Left ventricle myocardium inferior (tissue), 1 donor: ENCODE measurements at regions not wholly inside any gene's neighbourhood (a gene's known extent, or its start where the extent isn't known, plus 50 kb on each side); places are given as distances from the start of the nearest gene placed in this dataset.

ENCODE experiments used
- DNase-seq: peaks from one replicate; pipeline ENCODE4 v3.0.0-alpha.2; 2020
- H3K27ac ChIP-seq: fragments of 200-600 bp; replicated peaks from 2 replicates; pipeline ENCODE4 v1.8.0; 2021
- H3K27me3 ChIP-seq: fragments of 200-600 bp; 2 replicates; pipeline ENCODE4 v1.8.0; 2021; ENCODE audit warnings: low read depth
- H3K36me3 ChIP-seq: fragments of 200-600 bp; 2 replicates; pipeline ENCODE4 v1.8.0; 2021
- H3K4me1 ChIP-seq: fragments of 200-600 bp; 2 replicates; pipeline ENCODE4 v1.8.0; 2021
- H3K4me3 ChIP-seq: fragments of 200-600 bp; 2 replicates; pipeline ENCODE4 v1.8.0; 2021; ENCODE audit warnings: mild to moderate bottlenecking, moderate library complexity
- H3K9me3 ChIP-seq: fragments of 200-600 bp; replicated peaks from 2 replicates; pipeline ENCODE4 v1.8.0; 2021
- intact Hi-C: fragments of 100-400 bp; cut with micrococcal nuclease; formaldehyde crosslinking; loops from one replicate; pipeline ENCODE4 v1.11.0; 2022
- TF ChIP-seq, protein P1 (sequence below): fragments of 200-600 bp; IDR thresholded peaks from 2 replicates; pipeline ENCODE4 v1.8.0; 2021; ENCODE audit warnings: antibody characterized with exemption, mild to moderate bottlenecking, borderline replicate concordance
- donor health status: DM: no; HTN: yes; CAD: no; lungs with severe emphysema.

DNA sequence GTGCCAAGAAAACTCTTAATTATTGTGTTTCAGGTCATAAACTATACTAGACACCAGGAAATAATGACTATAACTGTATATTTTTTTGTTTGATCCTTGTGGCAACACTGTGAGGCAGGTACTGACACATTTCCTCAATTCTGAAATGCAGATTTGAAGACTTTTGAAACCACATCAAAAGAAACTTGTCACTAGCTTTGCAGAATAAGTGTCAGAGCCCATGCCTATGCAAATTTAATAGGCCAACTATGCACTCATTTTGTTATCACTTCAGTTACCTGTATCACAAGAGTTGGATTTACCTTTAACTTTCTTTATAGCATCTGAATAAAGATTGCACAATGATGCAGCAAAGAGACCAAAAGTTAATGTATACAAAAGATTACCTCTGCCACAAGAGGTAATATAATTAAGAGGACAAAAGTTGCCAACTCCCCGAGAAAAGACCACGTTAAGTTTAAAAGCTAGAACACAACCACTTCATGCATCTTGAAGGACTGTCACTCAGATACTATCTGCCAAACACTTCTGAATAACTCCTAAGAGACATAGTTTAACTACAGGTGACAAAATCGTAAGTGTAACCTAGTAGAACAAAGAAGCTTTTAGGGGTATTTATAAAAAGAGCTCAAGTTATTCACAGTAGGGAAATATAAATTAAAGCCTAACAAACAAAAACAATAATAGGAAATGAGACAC, 80.5 kb downstream of the ELAPOR2 start:
- DNase-seq, result no peak
- intact Hi-C loops, result no loop called here
- H3K27me3 ChIP-seq, result no peaks in the 10 kb centered on the region
- H3K27ac ChIP-seq, result no peak overlapping the region
- no peaks in the 10 kb centered on the region for H3K36me3 ChIP-seq
- no peak overlapping the region for H3K4me3 ChIP-seq
- H3K4me1 ChIP-seq, result peaks cover 4% of the 10 kb centered on the region
- TF ChIP-seq, protein P1, sequence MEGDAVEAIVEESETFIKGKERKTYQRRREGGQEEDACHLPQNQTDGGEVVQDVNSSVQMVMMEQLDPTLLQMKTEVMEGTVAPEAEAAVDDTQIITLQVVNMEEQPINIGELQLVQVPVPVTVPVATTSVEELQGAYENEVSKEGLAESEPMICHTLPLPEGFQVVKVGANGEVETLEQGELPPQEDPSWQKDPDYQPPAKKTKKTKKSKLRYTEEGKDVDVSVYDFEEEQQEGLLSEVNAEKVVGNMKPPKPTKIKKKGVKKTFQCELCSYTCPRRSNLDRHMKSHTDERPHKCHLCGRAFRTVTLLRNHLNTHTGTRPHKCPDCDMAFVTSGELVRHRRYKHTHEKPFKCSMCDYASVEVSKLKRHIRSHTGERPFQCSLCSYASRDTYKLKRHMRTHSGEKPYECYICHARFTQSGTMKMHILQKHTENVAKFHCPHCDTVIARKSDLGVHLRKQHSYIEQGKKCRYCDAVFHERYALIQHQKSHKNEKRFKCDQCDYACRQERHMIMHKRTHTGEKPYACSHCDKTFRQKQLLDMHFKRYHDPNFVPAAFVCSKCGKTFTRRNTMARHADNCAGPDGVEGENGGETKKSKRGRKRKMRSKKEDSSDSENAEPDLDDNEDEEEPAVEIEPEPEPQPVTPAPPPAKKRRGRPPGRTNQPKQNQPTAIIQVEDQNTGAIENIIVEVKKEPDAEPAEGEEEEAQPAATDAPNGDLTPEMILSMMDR, result no peak
- H3K9me3 ChIP-seq, result peaks cover 12% of the 10 kb centered on the region

DNA sequence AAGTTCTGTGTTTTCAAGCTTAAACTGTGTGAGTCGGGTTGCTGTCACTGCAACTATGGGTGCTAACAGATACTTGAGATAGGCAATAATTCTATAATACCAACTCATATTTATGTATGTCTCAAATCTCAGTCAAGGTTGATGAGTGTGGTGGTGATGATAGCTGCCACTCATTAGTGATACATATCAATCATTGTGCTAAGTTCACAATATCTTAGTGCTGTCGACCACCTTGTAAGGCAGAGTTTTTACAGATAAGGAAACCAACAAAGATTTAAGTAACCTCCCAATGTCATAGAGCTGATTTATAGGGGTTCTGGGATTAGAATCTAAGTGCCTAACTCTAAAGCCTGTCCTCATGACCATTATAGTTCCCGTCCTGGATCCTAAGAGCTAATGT, 82.5 kb downstream of the ELAPOR2 start:
- no peak overlapping the region for H3K4me3 ChIP-seq
- H3K27me3 ChIP-seq, result no peaks in the 10 kb centered on the region
- no peak for DNase-seq
- H3K27ac ChIP-seq, result no peak overlapping the region
- TF ChIP-seq, protein P1, result no peak
- H3K36me3 ChIP-seq, result no peaks in the 10 kb centered on the region
- peaks cover 8% of the 10 kb centered on the region for H3K4me1 ChIP-seq
- H3K9me3 ChIP-seq, result no peaks in the 10 kb centered on the region
- intact Hi-C loops, result no loop called here

DNA sequence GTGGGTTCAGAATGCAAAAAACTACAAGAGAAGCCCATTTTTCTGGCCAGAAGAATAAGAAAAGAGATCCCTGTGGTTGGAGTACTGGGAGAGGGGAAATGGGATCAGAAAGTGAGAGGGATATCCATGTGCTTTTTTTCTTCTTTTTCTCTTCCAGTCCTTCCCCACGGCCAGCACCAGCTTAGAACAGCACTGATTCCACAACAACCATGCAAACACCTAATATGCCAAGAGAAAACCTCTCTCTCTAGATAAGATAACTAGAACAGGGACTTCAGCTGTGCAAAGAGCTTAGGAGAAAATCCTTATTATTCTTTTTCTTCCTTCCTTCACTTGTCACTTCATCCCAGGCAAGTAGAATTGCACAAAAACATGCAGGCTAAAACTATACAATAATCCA, 83.5 kb downstream of the ELAPOR2 start:
- peaks cover 8% of the 10 kb centered on the region for H3K4me1 ChIP-seq
- no peaks in the 10 kb centered on the region for H3K27me3 ChIP-seq
- no peak overlapping the region for H3K4me3 ChIP-seq
- no peak overlapping the region for H3K27ac ChIP-seq
- no peaks in the 10 kb centered on the region for H3K36me3 ChIP-seq
- H3K9me3 ChIP-seq, result no peaks in the 10 kb centered on the region
- TF ChIP-seq, protein P1, result no peak
- DNase-seq, result no peak
- intact Hi-C loops, result no loop called here

DNA sequence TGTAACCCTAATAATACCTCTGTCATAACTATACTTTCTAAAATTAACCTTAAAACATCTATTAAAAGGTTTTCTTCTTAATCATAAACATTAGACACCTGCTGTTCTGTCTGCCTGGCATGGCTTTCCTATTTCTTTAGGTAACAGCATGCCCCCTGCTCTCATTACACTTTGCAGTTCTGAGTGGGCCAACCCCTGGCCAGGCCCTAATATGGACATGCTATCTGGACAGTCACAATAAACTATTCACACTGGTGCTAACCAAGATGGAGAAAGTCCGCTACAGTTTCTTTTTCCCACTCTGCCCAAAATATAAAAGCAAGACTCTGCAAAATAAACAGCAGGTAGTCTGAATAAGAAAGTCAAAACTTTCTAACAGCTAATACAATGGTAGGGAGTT, 84.0 kb downstream of the ELAPOR2 start:
- Histone ChIP-seq H3K9me3 (no peaks in the 10 kb centered on the region), H3K27ac (no peak overlapping the region), H3K4me1 (peaks cover 8% of the 10 kb centered on the region), H3K4me3 (no peak overlapping the region), H3K27me3 (no peaks in the 10 kb centered on the region), H3K36me3 (no peaks in the 10 kb centered on the region)
- TF ChIP-seq, protein P1, result no peak
- DNase-seq, result no peak
- intact Hi-C loops, result no loop called here

DNA sequence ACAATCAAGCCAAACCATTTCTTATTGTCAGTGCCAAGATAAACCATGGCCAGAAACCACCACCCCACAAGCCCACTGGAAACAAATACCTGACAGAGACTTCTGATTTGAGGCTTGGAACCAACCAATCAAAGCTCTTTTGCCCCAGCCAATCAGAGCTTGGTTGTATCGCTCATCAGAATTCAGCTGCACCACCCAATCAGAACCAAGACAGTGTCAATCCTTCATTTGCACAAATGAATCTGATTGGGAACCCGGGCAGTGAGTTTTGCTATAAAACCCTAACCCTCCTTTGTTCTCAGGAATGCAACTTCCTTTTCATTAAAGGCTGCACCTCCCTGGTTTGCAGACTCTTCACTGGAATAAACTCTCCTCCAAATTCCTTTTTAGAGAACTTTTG, 87.4 kb downstream of the ELAPOR2 start:
- intact Hi-C loops, result no loop called here
- DNase-seq, result no peak
- Histone ChIP-seq H3K9me3 (no peaks in the 10 kb centered on the region), H3K27ac (no peak overlapping the region), H3K27me3 (no peaks in the 10 kb centered on the region), H3K36me3 (no peaks in the 10 kb centered on the region), H3K4me3 (no peak overlapping the region), H3K4me1 (peaks cover 4% of the 10 kb centered on the region)
- TF ChIP-seq, protein P1, result no peak
